Stimulated activated CD4-positive, alpha-beta T cell treated with anti-CD3 and anti-CD28 coated beads, Interleukin-15, amount 100 ng/mL, for 24 hours (primary cell): ENCODE measurements at regions not wholly inside any gene's neighbourhood (a gene's known extent, or its start where the extent isn't known, plus 50 kb on each side); places are given as distances from the start of the nearest gene placed in this dataset.

Experiments
- DNase-seq: peaks from one replicate; pipeline ENCODE4 v3.0.0-alpha.2; 2020

GRCh38 chr5:61800450-61800849 is 468.4 kb downstream of the ZSWIM6 start:
- DNase-seq: no peak

- no peak for DNase-seq
These were observed 469.1 kb downstream of the ZSWIM6 start for GRCh38 chr5:61801174-61801573.

DNA sequence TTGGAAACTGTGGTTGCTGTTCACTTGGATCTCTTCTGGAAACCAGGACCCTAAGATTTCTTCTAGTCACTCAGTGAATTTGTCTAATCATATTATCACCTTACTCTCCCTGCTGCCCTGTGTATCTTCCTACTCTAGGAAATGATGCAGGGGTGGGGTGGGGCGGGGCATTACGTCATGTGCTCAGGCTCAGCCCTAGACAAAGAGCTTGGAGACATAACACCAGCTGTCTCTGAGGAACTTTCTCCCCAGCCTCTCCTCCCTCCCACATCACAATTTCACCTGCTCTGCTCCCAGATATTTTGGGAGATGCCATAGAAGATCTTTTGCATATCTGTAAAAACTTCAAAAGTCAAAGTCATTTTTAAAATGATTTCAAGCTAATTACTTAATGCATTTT is 470.4 kb downstream of the ZSWIM6 start:
- DNase-seq: no peak

- no peak for DNase-seq
These were observed 473.0 kb downstream of the ZSWIM6 start for GRCh38 chr5:61805101-61805500.

DNA sequence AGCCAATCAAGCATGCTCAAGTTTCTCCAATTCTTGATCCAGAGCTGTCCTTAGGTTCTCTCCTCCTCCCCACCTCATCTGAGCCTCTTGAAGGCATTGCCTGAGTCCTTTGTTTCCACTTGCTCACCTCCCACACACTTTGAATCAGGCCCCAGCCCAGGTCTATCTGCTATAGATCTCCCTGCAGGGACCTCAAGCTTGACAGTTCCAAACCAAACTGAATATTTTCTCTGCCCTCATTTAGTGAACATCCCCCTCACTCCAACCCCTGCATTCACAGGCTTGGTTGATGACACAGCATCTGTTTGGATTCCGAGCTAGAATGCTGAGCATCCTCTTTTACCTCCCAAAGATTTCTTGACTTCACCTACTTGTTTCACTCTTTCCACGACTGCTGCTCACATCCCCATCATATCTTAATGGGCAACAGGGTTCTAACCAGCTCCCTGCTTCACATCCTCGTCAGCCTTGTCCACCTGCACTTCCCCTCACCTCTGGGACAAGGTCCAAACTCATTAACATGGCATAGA is 474.5 kb downstream of the ZSWIM6 start:
- DNase-seq: no peak

DNA sequence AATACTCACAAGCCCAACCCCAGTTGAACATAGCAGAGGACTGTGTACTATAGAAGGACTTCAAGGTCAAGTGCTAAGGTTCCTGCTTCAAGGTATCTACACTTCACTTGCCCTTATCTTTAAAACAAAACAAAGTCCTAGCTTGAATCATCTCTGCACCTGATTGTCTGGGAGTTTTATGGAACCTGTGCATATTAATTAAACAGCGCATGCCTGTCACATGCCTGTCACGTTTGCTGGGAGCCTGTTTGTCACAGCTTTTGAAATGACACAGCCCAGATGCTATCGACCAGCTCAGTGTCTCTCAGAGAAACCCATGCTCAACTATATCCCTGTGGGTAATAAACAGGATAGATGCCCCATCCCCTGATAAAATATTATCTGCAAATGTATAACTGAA is 476.0 kb downstream of the ZSWIM6 start:
- DNase-seq: no peak

GRCh38 chr5:61808909-61809308 is 476.9 kb downstream of the ZSWIM6 start:
- no peak for DNase-seq

DNA sequence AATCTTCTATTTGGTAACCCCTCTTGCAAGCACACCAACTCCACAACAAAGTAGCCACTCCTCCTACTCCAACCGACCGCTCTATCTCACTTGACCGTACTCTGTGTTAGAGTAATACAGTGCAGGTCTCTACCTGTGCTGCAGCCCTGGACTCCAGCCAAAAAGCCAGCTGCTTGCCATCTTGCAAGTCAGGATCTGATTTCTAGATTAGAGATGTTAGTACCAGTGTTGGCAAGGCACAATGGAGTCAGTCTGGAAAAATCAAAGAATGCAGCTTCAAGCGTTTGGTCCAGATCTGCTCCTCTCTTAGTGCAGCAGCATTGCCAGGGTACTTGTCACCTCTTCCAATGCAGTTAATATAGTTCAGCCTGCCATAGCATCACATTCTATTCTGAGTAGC is 477.6 kb downstream of the ZSWIM6 start:
- no peak for DNase-seq

GRCh38 chr5:61811052-61811451 is 479.0 kb downstream of the ZSWIM6 start:
- DNase-seq: no peak

DNA sequence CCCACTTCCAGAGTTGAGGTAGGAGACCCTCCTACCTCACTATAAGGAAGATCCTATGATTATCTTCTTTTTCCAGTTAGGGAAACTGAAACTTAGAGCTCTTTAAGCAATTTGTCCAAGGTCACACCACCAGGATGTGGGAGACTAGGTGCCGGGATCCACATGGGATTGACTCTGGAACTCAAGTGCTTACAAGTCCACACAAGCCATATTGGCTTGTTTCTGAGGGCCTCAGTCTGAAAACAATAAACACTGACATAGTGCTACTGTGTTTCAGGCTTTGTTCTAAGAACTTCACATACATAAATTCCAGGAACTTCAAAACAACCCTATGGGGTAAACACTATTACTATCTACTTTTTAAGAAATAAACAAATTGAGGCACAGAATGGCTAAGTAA is 481.3 kb downstream of the ZSWIM6 start:
- no peak for DNase-seq

GRCh38 chr5:61815339-61815738 is 483.3 kb downstream of the ZSWIM6 start:
- DNase-seq: no peak

- no peak for DNase-seq
These were observed 484.1 kb downstream of the ZSWIM6 start for GRCh38 chr5:61816146-61816545.

- DNase-seq: no peak
These were observed 484.8 kb downstream of the ZSWIM6 start for GRCh38 chr5:61816585-61817450.

- DNase-seq: no peak
These were observed 485.6 kb downstream of the ZSWIM6 start for GRCh38 chr5:61817472-61818326.

DNA sequence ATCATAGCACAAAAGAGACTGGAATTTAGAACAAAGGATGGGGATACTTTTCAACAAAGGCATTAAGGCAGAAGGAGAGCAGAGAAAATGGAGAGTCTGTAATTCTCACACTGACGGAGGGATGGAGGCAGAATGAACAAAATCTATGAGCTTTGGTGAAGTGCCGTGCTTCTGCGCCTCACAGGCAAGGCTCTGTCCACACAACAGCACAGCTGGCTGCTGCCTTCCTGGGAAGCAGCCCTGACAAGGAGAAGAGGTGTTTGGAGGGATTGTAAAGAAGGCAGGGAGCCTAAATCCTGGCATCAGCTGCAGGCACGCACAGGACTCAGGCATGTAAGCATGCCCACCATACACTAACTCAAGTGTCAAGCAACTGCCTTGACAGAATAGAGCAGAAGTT is 485.2 kb upstream of the KIF2A start:
- DNase-seq: no peak

DNA sequence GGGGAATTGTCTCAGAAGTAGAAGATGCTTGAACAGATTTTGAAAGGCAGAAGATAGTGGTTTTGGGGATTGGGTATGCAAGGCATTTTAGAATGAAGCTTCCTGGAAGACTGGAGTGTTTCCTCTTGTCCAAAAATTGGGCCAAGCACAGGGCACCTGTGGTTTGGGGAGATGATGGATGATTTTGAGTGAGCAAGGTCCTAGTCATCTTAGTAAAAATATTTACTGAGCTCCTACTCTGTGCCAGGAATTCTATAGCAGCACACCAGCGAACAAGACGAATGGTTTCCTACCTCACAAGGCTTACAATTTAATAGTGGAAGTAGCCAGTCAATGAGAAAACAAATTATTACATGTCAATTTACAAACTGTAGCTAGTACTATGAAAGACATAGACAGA is 484.4 kb upstream of the KIF2A start:
- no peak for DNase-seq

- DNase-seq: no peak
These were observed 483.4 kb upstream of the KIF2A start for GRCh38 chr5:61822584-61822983.

DNA sequence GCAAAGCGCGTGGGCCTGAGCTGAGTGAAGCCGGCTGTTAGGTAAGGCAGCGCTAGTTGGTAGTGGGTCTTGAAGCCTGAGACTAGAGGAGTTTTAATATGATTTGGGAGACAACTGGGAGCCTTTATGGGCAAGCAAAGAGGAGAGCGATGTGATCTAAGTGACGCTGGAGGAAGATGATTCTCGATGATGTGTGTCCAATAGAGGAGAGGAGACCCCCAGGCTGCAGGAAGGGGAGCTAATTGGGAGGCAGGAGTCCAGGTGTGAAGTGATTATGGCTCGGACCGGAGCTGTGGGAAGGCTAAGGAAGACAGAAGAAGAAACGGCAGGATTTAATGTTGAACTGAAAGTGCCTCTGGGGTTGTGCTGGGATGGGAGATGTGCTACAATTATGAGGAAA is 482.9 kb upstream of the KIF2A start:
- no peak for DNase-seq

DNA sequence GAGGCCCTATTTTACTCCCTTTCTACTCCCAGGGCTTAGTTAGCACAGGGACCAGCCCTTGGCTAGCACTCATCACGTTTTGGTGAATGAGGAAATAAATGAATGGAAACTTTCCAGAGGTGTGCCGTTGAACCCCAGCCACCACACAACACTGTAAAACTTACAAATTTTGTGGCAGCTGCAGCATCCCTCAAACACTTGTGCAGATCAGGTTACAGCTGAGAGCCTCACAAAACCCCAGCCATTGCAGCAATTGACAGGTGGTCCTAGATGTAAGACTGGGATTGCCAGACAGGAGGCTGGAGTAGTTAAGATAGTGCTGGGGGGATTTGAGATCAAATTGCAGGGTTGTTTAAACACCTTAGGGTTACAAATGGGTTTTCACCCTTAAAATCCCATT is 482.2 kb upstream of the KIF2A start:
- DNase-seq: no peak

DNA sequence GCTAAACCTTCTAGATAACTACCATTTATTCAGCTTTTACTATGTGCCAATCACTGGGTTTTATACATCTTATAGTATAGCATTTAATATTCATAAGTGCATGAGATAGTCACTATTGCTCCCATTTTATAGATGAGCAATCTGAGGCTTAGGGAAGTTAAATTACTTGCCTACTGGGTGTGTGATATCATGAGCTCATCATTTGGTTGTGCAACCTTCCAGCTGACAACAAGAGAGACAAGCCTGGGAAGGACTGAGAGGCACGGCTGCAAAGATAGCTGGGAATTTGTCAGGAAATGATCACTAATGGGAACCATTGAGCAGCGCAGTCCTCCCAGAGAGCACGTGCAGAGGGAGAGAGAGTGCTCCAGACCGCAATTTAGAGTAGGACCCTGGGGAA is 481.6 kb upstream of the KIF2A start:
- DNase-seq: no peak

DNA sequence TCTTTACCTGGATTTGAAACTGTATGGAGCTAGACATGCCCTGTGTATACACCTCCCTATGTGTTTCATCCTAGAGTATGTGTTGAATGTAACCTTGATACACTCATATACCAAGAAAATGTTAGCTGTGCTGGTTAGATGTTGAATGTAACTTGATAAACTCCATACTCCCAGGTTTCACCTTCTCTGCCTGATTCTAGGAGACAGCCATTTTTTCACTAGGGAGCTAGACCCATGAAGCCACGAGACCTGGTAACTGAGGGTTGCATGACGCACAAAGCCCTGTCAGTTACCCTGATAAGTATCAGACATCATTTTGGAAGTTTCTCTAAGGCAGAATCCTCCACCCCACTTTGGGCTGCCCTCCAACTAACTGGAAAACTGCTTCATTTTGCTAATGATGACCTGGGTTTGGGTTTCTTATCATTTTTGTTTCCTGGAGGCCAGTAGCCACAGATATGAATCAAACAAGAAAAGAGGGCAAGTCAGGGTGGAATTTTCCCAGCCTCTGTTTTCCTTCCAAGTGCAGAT is 478.5 kb upstream of the KIF2A start:
- no peak for DNase-seq

DNA sequence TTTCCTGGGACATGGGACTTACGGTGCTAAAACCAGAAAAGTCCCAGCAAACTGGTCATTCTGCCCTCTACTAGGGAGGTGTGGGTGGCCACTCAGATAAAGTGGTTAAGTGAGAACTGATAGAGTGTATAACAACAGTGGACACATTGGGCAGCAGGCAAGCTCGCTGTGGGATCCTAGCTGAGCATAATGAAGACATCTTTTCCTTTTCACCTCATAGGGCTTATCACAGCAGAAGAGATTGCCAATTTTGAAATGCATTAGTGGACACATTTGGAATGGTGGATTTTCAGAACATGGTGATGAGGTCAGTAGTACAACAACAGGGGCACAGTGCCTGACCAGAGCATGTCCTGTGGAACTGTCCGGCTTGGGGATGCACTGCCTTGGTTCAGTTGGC is 477.1 kb upstream of the KIF2A start:
- DNase-seq: no peak

DNA sequence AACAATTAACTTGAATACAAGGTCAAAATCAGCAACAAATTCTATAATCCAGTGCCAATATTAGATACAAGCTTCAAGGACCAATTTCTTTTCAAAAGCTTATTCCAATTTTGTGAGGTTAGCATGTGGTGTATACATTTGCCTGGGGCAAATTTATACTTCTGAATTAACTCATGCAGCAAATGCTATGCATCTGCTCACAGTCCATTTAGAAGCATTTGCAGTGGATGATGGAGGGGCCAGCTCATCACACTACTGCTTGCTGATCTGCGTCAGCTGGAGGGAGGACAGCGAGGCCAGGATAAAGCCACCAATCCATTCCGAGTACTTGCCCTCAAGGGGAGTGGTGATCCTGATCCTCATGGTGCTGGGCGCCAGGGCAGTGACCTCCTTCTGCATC is 474.3 kb upstream of the KIF2A start:
- DNase-seq: no peak

- no peak for DNase-seq
These were observed 468.2 kb upstream of the KIF2A start for GRCh38 chr5:61837788-61838187.
